ENCODE measurements at regions not wholly inside any gene's neighbourhood (a gene's known extent, or its start where the extent isn't known, plus 50 kb on each side); places are given as distances from the start of the nearest gene placed in this dataset.

GRCh38 chr6:113073611-113074191, 726.6 kb downstream of the RFPL4B start:
- no peak for DNase-seq (ENCODE audit: low spot score)
- H3K4me1 ChIP-seq: no peaks in the 10 kb centered on the region
- no peaks in the 10 kb centered on the region for H3K27me3 ChIP-seq
- TF ChIP-seq CTCF (IDR thresholded peaks at IDR 0.05): no peak
- H3K36me3 ChIP-seq: no peaks in the 10 kb centered on the region
- no peaks in the 10 kb centered on the region for H3K9me3 ChIP-seq
- H3K4me3 ChIP-seq: no peak overlapping the region
- no peak overlapping the region for H3K27ac ChIP-seq

GRCh38 chr6:113076116-113076515, 729.0 kb downstream of the RFPL4B start:
- TF ChIP-seq CTCF (IDR thresholded peaks at IDR 0.05): no peak
- H3K4me3 ChIP-seq: no peak overlapping the region

GRCh38 chr6:113076816-113077215, 729.7 kb downstream of the RFPL4B start:
- TF ChIP-seq CTCF (IDR thresholded peaks at IDR 0.05): no peak
- Histone ChIP-seq H3K27ac (no peak overlapping the region), H3K4me3 (no peak overlapping the region), H3K4me1 (no peaks in the 10 kb centered on the region), H3K36me3 (no peaks in the 10 kb centered on the region), H3K27me3 (no peaks in the 10 kb centered on the region), H3K9me3 (no peaks in the 10 kb centered on the region)
- DNase-seq (ENCODE audit: low spot score): no peak

More at GRCh38 chr6:113076116-113076515, 729.0 kb downstream of the RFPL4B start:
- H3K27me3 ChIP-seq: no peaks in the 10 kb centered on the region
- H3K27ac ChIP-seq: no peak overlapping the region
- no peaks in the 10 kb centered on the region for H3K9me3 ChIP-seq
- H3K4me1 ChIP-seq: no peaks in the 10 kb centered on the region
- no peak for DNase-seq (ENCODE audit: low spot score)
- H3K36me3 ChIP-seq: no peaks in the 10 kb centered on the region

- no peaks in the 10 kb centered on the region for H3K27me3 ChIP-seq
- TF ChIP-seq CTCF (IDR thresholded peaks at IDR 0.05): no peak
- no peaks in the 10 kb centered on the region for H3K9me3 ChIP-seq
- H3K4me3 ChIP-seq: no peak overlapping the region
- H3K36me3 ChIP-seq: no peaks in the 10 kb centered on the region
- no peaks in the 10 kb centered on the region for H3K4me1 ChIP-seq
- DNase-seq (ENCODE audit: low spot score): no peak
- H3K27ac ChIP-seq: no peak overlapping the region
Observed at GRCh38 chr6:113077794-113078193, 730.7 kb downstream of the RFPL4B start.

- DNase-seq (ENCODE audit: low spot score): no peak
- no peak overlapping the region for H3K4me3 ChIP-seq
- H3K36me3 ChIP-seq: no peaks in the 10 kb centered on the region
- H3K27ac ChIP-seq: no peak overlapping the region
- no peak for TF ChIP-seq CTCF (IDR thresholded peaks at IDR 0.05)
- H3K9me3 ChIP-seq: no peaks in the 10 kb centered on the region
- H3K4me1 ChIP-seq: no peaks in the 10 kb centered on the region
- no peaks in the 10 kb centered on the region for H3K27me3 ChIP-seq
Observed at GRCh38 chr6:113078791-113079190, 731.7 kb downstream of the RFPL4B start.

GRCh38 chr6:113082745-113083144, 735.6 kb downstream of the RFPL4B start:
- Histone ChIP-seq H3K4me1 (no peaks in the 10 kb centered on the region), H3K9me3 (no peaks in the 10 kb centered on the region), H3K4me3 (no peak overlapping the region), H3K27me3 (no peaks in the 10 kb centered on the region), H3K36me3 (no peaks in the 10 kb centered on the region), H3K27ac (no peak overlapping the region)
- no peak for DNase-seq (ENCODE audit: low spot score)
- no peak for TF ChIP-seq CTCF (IDR thresholded peaks at IDR 0.05)
